ENCODE measurements at regions not wholly inside any gene's neighbourhood (a gene's known extent, or its start where the extent isn't known, plus 50 kb on each side); places are given as distances from the start of the nearest gene placed in this dataset.

DNA sequence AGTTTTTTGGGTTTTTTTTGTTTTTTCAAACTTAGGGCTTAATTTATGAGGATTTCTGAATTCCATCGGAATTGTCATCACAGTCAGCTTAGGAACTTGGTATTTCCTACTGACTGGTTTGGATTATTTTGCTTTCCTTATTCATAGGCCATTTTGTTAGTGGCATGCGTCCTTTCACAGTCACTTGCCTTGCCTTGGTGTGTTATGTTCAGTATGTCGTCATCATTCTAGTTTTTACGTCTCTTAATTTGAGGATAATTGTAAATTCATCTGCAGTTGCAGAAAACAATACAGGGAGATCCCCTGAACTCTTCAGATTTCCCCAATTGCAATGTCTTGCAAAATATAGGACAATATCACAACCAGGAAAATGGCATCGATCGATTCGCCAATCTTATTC is 485.3 kb downstream of the CBLN2 start:
- no peak for DNase-seq

DNA sequence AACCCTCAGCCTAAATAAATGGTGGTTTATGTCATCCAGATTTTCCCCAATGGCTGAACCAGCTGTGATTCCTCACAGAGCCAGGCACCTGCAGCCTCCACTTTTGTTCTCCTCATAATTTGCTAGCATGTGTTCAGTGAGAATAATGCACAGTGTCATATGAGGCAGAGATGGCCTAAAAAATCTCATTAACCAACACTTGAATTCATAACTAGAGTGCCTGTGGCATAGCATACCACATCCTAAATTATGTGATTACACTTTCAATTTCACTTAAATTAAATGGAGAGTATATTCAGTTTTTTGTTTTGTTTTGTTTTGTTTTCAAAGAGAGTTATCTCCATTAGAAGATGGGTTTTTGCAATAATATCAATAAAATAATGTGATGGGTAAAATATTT is 488.0 kb downstream of the CBLN2 start:
- no peak for DNase-seq

DNA sequence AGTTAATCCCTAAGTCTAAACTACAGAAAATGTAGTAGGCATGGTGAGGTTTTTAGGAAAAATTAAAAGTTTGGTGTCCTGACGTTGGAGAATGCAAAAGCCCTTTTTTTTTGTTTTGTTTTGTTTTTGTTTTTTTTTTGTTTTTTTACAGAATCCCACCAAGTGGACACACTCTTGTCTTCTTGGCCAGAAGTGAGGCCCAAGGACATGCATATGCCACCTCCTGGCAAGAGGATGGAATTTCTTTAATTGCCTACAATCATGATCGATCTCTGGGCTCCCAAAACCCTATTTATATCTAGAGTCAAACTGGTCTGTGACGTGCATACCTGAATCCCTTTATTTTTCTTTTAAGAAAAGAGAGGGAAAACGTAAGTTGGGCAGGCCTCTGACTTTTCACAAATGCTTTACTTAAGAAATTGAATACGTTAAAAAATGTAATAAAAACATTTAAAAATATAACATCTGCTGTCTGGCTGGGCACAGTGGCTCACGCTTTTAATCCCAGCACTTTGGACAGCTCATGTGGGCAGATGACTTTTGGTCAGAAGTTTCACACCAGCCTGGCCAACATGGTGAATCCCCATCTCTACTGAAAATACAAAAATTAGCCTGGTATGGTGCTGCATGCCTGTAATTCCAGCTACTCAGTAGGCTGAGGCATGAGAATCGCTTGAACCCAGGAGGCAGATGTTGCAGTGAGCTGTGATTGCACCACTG is 502.7 kb downstream of the CBLN2 start:
- no peak for DNase-seq

DNA sequence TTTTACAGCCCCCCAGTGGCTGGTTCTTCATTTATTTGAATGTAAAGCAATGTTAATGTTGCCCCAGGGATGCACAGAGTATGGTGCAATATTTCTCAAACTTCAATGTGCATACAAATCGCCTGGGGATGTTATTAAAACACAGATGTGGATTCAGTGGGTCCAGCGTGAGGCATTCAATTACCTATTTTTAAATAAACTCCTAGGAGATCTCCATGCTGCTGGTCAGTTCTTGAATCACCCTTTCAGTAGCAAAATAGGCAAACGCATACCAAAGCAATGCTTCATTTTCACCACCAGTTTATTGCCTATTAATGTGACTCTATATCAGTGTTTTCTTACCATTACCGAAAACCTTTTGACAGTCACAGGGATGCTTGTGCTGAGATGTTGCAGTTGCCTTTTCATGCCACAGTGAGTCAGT is 530.7 kb downstream of the CBLN2 start:
- DNase-seq, result no peak

DNA sequence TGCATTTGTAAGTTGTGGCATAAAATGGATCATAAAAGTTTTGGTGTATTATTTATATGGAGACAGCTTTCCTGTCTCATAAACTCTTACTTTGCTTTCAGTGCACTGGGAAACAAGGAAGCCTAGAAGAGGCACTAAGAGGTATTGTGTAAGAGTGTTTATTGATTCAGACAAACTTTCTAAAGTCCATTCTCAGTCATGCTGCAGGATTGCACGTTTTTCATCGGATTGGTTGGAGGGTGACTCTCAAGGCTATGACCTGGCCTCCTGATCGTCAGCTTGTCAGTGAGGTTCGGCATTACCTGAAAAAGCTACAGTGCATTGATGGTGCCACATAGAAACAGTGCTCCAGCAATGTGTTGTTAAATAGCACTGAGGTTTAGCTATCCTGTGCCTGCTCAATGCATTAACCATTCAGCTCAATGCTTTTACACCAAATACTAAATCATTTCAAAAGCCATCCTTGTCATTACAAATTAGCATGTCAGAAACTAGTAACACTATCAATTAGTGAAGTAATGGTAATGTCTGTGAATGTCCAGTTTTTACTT is 545.5 kb downstream of the CBLN2 start:
- no peak for DNase-seq

DNA sequence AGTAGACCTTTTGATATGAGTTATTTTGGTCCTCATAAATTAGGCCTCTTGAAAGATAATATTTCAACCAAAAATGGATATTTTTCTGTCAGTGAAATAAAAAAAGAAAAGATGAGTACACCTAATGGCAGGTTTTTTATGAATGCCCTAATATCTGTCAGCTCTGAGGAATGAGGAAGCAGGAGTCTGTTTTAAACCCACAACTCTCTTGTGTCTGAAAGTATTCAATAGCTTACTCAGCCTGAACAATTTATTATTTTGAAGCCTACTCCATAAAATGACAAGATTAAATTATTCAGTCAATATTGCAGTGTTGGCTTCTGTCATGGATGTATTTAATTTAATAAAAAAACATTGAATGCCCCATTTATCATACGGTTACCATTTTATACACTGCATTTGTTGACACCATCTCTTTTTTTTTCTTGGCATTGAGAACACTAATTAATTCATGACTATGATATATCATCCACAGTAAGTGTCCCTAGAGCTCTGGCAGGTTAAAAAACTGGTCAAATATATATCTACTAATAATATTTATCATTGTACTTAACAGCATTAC is 548.2 kb downstream of the CBLN2 start:
- DNase-seq, result no peak

DNA sequence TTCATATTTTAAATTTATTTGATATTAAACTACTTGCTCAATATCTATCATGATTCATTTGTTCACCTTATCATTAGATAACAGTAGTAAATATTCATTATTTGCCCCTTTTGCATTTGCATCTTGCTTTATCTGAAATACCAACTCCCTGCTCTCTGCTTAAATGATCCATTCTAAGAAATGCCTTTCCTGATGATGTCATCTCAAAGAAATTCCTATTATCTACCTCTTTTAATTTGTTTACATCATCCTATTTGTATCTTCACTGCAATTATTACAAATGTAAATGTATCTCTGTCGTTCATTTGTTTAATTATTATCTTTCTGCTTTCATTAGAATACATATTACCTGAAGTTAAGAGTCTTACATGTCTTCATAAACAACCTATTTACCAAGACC is 549.9 kb downstream of the CBLN2 start:
- no peak for DNase-seq

DNA sequence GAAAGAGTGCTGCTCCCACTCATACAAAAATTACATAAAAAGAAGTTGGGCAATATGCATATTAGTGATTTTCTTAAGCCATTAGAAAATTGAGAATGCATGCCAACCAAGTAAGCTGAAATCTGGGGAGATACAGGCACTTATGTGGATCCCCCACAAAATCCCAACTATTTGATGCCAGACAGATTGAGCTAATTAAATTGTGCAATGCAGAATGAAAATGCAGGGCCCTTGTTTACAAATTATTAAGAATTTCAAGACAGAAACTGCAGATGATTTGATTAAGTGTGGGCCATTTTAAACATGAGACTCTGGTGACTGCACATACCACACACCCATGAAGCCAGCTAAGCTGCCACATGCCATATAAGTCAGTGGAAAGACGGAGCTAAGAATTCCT is 554.5 kb downstream of the CBLN2 start:
- DNase-seq, result no peak

DNA sequence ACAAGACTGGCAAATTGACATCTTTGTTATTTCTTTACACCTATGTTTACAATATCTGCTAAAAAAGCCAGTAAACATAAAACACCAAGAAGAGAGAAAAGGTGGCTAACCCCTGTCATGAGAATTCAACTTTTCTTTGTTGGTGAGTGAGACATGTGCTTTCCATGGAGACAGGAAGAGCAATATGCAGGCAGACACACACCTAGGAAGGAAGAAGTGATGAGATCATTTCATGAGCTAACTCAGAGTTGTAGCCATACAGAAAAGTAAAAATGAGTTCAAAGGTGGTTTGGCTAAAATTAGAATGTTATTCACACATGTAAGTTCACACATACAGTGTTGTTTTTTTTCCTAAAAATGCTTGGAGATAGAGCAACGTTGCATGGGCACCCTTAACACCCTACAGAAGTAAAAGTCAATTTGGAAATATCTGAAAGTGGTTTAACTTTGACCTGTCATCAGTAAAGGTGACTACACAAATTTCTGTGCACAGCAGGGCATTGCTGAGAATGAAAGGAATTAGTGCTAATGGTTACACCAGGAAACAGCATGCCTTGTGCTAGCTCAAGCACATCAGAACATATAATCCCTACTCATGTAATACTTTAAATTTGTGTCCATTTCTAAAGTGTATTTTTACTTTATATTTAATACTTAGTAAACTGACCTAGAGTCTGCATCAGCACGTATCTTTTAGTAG is 557.6 kb downstream of the CBLN2 start:
- DNase-seq, result no peak

DNA sequence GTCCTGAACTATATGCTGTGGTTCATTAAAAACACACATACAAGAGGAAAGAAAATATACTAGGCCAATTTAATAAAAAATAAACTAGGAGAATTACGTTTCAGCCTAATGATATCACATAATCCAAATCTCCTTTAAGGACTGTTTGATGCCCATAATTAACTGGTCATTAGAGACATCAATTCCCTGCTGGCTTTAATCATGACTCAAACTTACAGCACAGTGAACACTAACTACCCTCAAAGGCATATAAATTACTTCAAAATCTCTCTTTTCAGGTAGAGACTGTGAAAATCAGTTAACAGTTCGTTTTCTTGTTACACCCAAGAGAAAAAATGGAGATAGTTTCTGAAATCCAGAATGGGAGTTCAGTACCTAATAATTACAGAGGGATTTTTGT is 567.4 kb downstream of the CBLN2 start:
- no peak for DNase-seq

DNA sequence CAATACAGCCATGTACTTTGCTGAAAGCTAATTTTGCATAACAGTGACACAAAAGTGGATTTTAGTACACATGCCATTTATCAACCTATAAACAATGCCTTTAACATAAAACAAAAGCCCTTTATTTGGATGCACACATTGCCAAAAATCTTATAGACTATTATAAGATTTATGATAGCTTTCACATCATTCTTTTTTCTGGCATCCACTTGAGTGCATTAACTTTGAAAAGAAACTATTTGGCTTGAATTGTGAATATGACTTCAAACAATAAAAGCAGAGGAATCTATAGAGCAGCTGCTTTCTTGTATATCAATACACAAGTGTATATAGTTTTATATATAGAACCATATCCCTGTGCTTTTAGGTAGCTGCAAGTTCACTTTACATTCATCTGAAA is 577.4 kb downstream of the CBLN2 start:
- no peak for DNase-seq

DNA sequence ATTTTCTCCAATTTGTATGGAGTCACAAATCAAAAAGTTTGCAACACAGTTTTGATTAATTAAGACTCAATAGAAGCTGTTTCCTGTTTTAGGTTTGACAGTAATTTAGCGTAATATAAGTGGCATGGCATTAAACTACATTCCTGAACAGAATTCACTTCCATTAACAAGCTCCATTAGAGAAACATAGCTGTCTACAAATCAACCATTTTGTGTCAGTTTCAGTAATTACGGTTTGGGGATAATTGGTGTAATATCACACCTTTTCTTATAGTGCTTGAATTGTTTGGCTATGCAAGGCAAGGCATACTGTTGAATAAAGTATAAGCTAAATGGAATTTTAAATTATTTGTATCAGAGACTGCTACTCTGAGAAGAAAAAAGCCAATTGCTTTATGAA is 585.5 kb downstream of the CBLN2 start:
- no peak for DNase-seq

DNA sequence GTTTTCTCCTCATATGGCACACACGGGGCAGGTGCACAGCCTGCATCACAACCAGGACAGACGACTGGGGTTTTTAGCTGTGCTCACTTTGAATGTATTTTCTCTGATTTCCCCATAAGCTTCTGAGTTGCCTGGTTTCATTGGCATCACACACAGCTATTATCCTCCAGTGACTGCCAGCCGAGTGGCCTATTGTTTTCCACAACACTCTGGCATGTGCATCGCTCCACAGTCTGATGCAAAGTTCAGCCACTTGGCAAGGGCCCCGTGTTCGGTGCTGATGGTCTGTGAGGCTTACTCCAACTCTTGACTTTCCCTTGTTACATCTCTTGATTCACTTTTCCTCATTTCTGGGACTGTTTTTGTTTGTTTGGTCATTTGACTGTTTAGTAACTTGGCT is 593.1 kb downstream of the CBLN2 start:
- no peak for DNase-seq

DNA sequence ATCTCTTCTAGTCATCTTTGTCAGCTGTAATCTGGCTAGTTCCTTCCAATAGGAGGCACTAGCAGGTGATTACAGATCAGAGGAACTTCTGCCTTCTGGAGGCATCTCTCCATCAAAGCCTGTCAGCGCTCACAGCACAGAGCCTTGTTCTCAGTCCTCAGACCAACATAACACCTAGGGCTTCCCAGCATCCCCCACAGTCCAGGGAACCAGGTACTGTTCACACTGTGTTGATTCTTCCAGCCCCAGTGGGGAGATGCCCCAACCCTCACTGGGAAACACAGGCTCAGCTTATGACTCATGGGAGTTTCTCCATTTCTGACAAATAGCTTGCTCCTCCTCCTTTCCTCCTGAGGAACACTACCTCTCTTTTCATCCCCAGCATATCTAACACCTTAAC is 601.7 kb downstream of the CBLN2 start:
- DNase-seq, result no peak

DNA sequence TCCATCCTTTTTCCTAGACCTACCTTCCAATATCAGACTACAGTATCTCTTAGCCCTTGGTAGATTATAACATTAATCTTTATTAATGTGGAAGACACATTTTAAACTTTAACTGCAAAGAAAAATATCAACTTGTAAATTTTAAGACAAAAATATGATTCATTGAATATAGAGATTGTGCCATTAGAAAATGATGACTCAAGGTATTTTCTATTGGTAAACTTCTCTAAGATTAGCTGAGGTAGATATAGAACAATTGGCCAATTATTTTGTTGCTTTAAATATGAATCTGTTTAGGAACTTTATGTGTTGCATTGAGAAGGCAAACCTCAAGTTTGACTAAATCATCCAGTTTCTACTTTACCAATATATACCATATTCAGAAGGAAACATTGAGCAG is 604.7 kb downstream of the CBLN2 start:
- no peak for DNase-seq

DNA sequence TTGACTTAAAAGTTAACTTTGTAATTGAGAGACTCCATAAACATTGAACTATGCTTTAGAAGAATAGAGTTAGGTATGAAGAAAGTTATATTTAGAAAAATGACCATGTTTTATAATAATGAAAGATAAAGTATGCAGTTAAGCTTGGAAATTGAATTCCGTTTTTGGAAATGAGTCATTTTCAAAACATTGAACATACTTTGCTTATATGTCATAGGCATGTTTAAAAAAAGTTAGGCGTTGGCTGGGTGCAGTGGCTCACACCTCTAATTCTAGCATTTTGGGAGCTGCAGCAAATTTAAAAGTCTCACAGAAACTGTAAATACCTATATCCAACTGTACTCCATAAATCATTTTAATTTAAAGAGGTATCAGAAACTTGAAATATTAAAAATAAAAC is 607.4 kb downstream of the CBLN2 start:
- DNase-seq, result no peak

DNA sequence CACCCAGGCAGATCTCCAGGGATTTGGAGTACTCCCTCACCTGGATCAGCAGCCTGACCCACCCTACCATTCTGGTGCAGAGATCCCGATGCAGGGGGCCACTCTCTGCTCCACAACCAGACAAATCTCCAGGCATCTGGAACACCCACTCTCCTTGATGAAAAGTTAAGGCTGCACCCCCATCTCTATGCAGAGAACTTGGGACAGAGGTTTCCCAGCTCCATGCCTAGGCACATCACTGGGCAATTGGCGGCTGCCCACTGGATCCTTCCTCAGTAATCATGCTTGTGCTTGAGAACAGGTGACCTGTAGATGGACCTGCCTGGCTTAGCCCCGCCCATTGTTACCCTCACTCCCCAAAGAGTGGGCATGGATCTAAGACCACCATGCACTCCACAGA is 624.9 kb downstream of the CBLN2 start:
- no peak for DNase-seq

DNA sequence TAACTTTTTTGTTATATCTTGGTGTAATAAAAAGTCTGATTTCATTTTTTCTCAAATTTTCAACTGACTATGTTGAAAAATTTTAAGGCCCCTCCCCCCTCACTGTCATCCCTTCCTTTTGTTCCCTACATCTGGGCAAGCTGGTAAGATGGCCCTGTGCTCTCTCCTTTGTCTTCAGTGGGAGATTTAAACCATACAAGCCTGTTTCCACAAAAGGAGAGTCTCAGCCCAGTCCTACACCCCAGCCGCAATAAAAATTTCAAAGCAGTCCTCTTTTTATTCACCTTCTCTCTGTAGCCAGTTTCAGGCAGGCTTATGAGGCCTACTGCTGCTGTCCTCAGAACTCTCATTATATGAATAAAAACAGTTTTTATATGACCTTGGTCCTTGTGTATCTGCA is 630.5 kb downstream of the CBLN2 start:
- DNase-seq, result no peak

DNA sequence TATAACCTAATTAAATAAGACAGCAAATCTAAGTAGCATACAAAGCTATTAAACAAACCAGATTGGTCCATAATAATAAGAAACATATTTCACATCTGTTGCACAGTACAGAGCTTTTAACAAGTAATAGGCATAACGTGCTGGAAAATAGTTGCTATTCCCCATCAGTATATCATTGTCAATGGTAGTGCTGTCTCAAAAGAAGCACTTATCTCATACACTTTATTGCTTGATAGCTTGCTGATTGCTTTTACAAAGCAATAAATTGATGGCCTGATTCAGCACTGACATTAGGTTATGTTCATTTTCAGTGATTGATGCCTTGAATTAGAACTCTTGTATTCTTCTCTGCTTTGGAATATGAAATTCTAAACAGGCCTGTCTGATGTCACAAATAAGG is 641.7 kb downstream of the CBLN2 start:
- DNase-seq, result no peak

DNA sequence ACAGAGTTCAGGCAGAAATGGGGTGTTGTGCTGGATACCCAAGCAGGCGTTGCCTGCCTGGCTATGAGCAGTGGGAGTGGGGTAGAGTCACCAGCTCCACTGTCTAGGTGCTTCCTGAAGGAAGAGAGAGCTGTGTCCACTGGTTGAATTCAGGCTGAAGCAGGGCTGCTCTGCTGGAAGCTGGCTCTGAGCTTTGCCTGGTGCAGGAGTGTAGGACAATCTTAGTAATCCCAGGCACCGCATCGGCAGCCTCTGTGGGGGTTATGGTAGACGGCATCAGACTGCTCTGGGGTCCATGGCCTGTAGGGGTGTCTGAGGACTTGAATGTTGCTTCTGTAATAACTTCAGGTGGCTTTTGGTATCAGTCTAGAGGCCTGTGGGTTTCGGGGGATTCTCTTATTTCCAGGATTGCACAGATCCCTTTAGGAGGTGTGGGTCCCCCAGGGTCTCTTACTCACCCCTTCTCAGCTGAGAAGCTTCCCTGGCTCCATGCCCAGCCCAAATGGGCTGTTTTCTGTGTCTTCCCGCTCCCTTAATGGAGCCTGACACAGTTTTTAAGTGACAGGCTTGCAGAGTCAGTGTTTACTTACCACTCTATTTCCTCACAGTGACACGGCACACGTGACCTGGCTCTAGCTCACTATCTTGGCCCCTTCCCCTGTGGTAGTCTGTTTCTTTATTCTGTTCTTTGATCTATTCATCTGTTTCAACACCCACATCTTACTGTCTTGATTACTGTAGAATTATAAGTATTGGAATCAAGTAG is 644.3 kb downstream of the CBLN2 start:
- no peak for DNase-seq

DNA sequence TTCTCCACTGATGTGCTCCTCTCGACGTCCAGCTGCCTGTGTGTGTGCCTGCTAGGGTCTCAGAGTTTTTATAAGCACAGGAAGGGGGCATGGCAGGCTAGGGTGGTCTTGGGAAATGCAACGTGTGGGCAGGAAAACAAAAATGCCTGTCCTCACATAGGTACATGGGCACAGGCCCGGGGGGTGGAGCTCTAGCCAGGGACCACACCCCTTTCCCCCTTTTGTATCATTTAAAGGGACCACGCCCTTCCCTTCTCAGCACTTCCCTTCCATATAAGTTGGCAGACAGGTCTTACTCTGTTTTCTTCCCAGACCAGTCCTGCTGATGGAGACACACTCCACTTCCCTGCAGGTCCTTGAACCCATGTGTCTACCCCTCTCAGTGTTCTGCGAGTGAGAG is 645.0 kb downstream of the CBLN2 start:
- DNase-seq, result no peak

DNA sequence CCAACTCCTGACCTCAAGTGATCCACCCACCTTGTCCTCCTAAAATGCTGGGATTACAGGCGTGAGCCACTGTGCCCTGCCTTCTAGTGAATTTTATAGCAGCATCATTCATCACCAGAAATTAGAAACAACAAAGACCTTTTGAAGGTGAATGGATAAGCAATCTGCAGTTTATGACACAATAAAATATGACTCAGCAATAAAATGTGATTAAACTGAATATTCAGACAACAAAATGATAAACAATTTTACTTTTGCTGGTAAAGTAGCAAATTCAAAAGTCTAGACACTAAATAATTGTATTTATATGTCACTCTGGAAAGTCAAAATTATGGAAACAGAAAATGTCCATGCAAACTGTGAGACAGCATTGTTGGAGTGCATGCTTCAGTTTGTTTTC is 656.6 kb downstream of the CBLN2 start:
- no peak for DNase-seq

DNA sequence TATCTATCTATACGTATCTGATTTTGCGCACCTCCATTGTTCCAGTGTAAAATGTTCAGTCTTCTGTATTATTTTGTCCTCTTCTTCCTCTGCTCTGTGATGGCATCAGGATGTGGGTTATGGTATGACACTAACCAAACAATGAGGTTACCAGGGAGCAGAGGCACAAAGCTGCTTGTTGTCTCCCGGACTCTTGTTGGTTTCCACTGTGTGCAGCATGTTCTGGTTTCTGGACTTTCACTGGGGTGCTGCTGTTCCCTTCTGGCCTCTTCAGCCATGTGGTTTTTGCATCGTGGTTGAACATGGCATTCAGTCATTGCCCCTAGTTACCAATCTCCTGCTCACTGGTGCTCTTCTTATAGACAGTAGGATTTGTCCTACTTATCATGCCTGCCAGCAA is 665.9 kb downstream of the CBLN2 start:
- no peak for DNase-seq

DNA sequence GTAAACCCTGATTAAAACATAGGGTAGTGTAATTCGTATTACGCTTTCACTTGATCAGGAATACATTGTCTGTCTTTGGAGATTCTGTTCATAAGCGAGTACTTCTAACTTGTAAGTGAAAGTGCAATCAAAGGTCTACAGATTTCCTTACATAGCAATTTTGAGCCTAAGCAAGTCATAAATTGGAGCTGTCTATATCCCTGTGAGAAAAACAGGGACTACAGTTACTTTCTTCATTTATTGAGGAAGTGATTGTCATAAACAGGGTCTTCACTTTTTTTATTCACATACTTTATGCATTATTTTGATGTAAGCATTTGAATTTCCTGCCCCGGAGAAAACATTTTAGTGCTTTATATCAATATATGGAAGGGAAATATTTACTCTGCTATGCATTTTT is 670.4 kb downstream of the CBLN2 start:
- no peak for DNase-seq

Data from activated CD4-positive, alpha-beta T cell treated with anti-CD3 and anti-CD28 coated beads for 1 hour (primary cell).